Trophoblast cell (in vitro differentiated cells and primary cell): ENCODE measurements at regions not wholly inside any gene's neighbourhood (a gene's known extent, or its start where the extent isn't known, plus 50 kb on each side); places are given as distances from the start of the nearest gene placed in this dataset.
"Not testable (repeated sequence)": the region's sequence is repeated elsewhere in the genome, so short reads cannot be mapped to it uniquely, and the experiment has no call there.

Experiments
- DNase-seq, 2 donors: peaks; one replicate each; pipeline ENCODE4 v3.0.0-alpha.2; 2016
- H2AFZ ChIP-seq: 2 replicates; pipeline ENCODE4 v1.6.1; 2013; ENCODE audit warnings: low read length, moderate library complexity, mild to moderate bottlenecking; ENCODE audit not compliant: insufficient read depth, poor library complexity
- H2AK5ac ChIP-seq: 2 replicates; pipeline ENCODE4 v1.6.1; 2013; ENCODE audit warnings: mild to moderate bottlenecking, low read length
- H2BK120ac ChIP-seq: 2 replicates; pipeline ENCODE4 v1.6.1; 2013; ENCODE audit warnings: low read length, mild to moderate bottlenecking, moderate library complexity; ENCODE audit not compliant: insufficient read depth, poor library complexity
- H2BK12ac ChIP-seq: 2 replicates; pipeline ENCODE4 v1.6.1; 2013; ENCODE audit warnings: mild to moderate bottlenecking, low read length, moderate library complexity
- H2BK5ac ChIP-seq: 2 replicates; pipeline ENCODE4 v1.6.1; 2013; ENCODE audit warnings: low read length, low read depth, moderate library complexity, mild to moderate bottlenecking; ENCODE audit not compliant: poor library complexity
- H3K14ac ChIP-seq: 2 replicates; pipeline ENCODE4 v1.6.1; 2013; ENCODE audit warnings: mild to moderate bottlenecking, low read length
- H3K18ac ChIP-seq: 2 replicates; pipeline ENCODE4 v1.6.1; 2013; ENCODE audit warnings: mild to moderate bottlenecking, low read length
- H3K23ac ChIP-seq: 2 replicates; pipeline ENCODE4 v1.6.1; 2013; ENCODE audit warnings: low read length
- H3K27ac ChIP-seq: 2 replicates; pipeline ENCODE4 v1.5.1; 2013; ENCODE audit warnings: low read depth, mild to moderate bottlenecking, inconsistent platforms, low read length, moderate library complexity
- H3K27me3 ChIP-seq: 2 replicates; pipeline ENCODE4 v1.6.1; 2013; ENCODE audit warnings: inconsistent platforms, mild to moderate bottlenecking, low read length, moderate library complexity; ENCODE audit not compliant: insufficient read depth
- H3K36me3 ChIP-seq, 2 experiments: 1 replicate in 1 of 2; 2 replicates in 1 of 2; pipeline ENCODE4 v1.6.1; 2013; ENCODE audit warnings: low read length in 2 of 2, mild to moderate bottlenecking in 2 of 2, moderate library complexity in 1 of 2; ENCODE audit not compliant: insufficient read depth in 2 of 2, control insufficient read depth in 1 of 2
- H3K4ac ChIP-seq: 2 replicates; pipeline ENCODE4 v1.6.1; 2013; ENCODE audit warnings: low read depth, mild to moderate bottlenecking, low read length, moderate library complexity
- H3K4me1 ChIP-seq, 2 experiments: 1 replicate in 1 of 2; 2 replicates in 1 of 2; pipeline ENCODE4 v1.6.1; 2013; ENCODE audit warnings: low read length in 2 of 2, mild to moderate bottlenecking in 2 of 2, moderate library complexity in 1 of 2; ENCODE audit not compliant: insufficient read depth in 2 of 2, control insufficient read depth in 1 of 2
- H3K4me2 ChIP-seq: 2 replicates; pipeline ENCODE4 v1.6.1; 2013; ENCODE audit warnings: inconsistent platforms, mild to moderate bottlenecking, low read length, moderate library complexity
- H3K4me3 ChIP-seq: 2 replicates; pipeline ENCODE4 v1.5.1; 2013; ENCODE audit warnings: mild to moderate bottlenecking, low read depth, low read length, inconsistent platforms
- H3K79me1 ChIP-seq: one replicate; pipeline ENCODE4 v1.6.1; 2013; ENCODE audit warnings: low read length
- H3K79me2 ChIP-seq: 2 replicates; pipeline ENCODE4 v1.6.1; 2013; ENCODE audit warnings: low read length, mild to moderate bottlenecking; ENCODE audit not compliant: control insufficient read depth, insufficient read depth, poor library complexity
- H3K9ac ChIP-seq: 2 replicates; pipeline ENCODE4 v1.6.1; 2013; ENCODE audit warnings: mild to moderate bottlenecking, low read length
- H3K9me3 ChIP-seq: 2 replicates; pipeline ENCODE4 v1.6.1; 2013; ENCODE audit warnings: low read depth, mild to moderate bottlenecking, control low read depth, inconsistent platforms, low read length; ENCODE audit not compliant: insufficient read depth
- H4K12ac ChIP-seq: 2 replicates; pipeline ENCODE4 v1.6.1; 2013; ENCODE audit warnings: low read depth, mild to moderate bottlenecking, low read length, moderate library complexity
- H4K8ac ChIP-seq: 2 replicates; pipeline ENCODE4 v1.6.1; 2013; ENCODE audit warnings: low read depth, mild to moderate bottlenecking, low read length, moderate library complexity
- H4K91ac ChIP-seq: one replicate; pipeline ENCODE4 v1.6.1; 2013; ENCODE audit warnings: low read depth, mild to moderate bottlenecking, low read length, moderate library complexity
- WGBS: extraction: QIAGEN DNeasy Blood & Tissue Kit; methylation state at CpG from one replicate; pipeline ENCODE4 v1.1.7; 2013; ENCODE audit warnings: missing lambda C conversion rate; ENCODE audit not compliant: insufficient read length, insufficient coverage; ENCODE audit errors: extremely low coverage; 5-methylcytosine and 5-hydroxymethylcytosine counted together

- not testable (repeated sequence) for H3K4me3 ChIP-seq, H3K79me1 ChIP-seq, H2BK5ac ChIP-seq, H4K12ac ChIP-seq, H3K36me3 ChIP-seq, H3K18ac ChIP-seq, H3K27ac ChIP-seq, H3K27me3 ChIP-seq, H3K4ac ChIP-seq, H3K9ac ChIP-seq, H2AK5ac ChIP-seq, H3K4me2 ChIP-seq, H3K4me1 ChIP-seq, H3K14ac ChIP-seq, H2BK12ac ChIP-seq, H4K8ac ChIP-seq, H3K79me2 ChIP-seq, H3K9me3 ChIP-seq, H2BK120ac ChIP-seq, H2AFZ ChIP-seq, DNase-seq, H4K91ac ChIP-seq, H3K23ac ChIP-seq
- no CpG with 5 or more reads among the region's 6 CpGs for WGBS
These were observed 241.5 kb downstream of the KCNRG start for GRCh38 chr13:50256536-50257321.

- H3K79me1 ChIP-seq: no peaks in the 10 kb centered on the region
- no peak overlapping the region for H2BK12ac ChIP-seq
- H3K4me2 ChIP-seq: no peak overlapping the region
- no peaks in the 10 kb centered on the region for H3K36me3 ChIP-seq
- WGBS: no CpG with 5 or more reads among the region's 3 CpGs
- no peak overlapping the region for H3K18ac ChIP-seq
- no peak overlapping the region for H3K14ac ChIP-seq
- H3K9ac ChIP-seq: no peak overlapping the region
- no peak for DNase-seq
- no peak overlapping the region for H3K4me3 ChIP-seq
- H4K91ac ChIP-seq: no peak overlapping the region
- no peak overlapping the region for H3K4ac ChIP-seq
- no peak overlapping the region for H2BK120ac ChIP-seq
- no peak overlapping the region for H4K8ac ChIP-seq
- no peak overlapping the region for H2BK5ac ChIP-seq
- no peak overlapping the region for H3K27ac ChIP-seq
- no peaks in the 10 kb centered on the region for H3K9me3 ChIP-seq
- no peak overlapping the region for H2AFZ ChIP-seq
- H3K23ac ChIP-seq: no peak overlapping the region
- H3K79me2 ChIP-seq: no peaks in the 10 kb centered on the region
- no peak overlapping the region for H2AK5ac ChIP-seq
- no peaks in the 10 kb centered on the region for H3K4me1 ChIP-seq
- no peaks in the 10 kb centered on the region for H3K27me3 ChIP-seq
- no peak overlapping the region for H4K12ac ChIP-seq
These were observed 242.4 kb downstream of the KCNRG start for GRCh38 chr13:50257646-50258045.

GRCh38 chr13:50261130-50261901 is 246.1 kb downstream of the KCNRG start:
- no peak overlapping the region for H2AK5ac ChIP-seq
- no peak overlapping the region for H4K12ac ChIP-seq
- H3K4me1 ChIP-seq: no peaks in the 10 kb centered on the region
- H3K4me2 ChIP-seq: no peak overlapping the region
- no peaks in the 10 kb centered on the region for H3K36me3 ChIP-seq
- H3K27me3 ChIP-seq: no peaks in the 10 kb centered on the region
- no peaks in the 10 kb centered on the region for H3K9me3 ChIP-seq
- H3K27ac ChIP-seq: no peak overlapping the region
- no peak overlapping the region for H4K91ac ChIP-seq
- H2BK5ac ChIP-seq: no peak overlapping the region
- no peak overlapping the region for H2BK12ac ChIP-seq
- H4K8ac ChIP-seq: no peak overlapping the region
- WGBS: no CpG with 5 or more reads among the region's 6 CpGs
- DNase-seq: no peak
- H3K4ac ChIP-seq: no peak overlapping the region
- no peak overlapping the region for H2AFZ ChIP-seq
- H3K79me1 ChIP-seq: no peaks in the 10 kb centered on the region
- no peak overlapping the region for H3K23ac ChIP-seq
- H3K4me3 ChIP-seq: no peak overlapping the region
- no peak overlapping the region for H3K14ac ChIP-seq
- no peak overlapping the region for H3K9ac ChIP-seq
- H3K18ac ChIP-seq: no peak overlapping the region
- no peak overlapping the region for H2BK120ac ChIP-seq
- H3K79me2 ChIP-seq: no peaks in the 10 kb centered on the region

GRCh38 chr13:50267066-50267465 is 251.8 kb downstream of the KCNRG start:
- no peaks in the 10 kb centered on the region for H3K4me1 ChIP-seq
- H3K14ac ChIP-seq: no peak overlapping the region
- no peak overlapping the region for H2AK5ac ChIP-seq
- no peak overlapping the region for H3K4me3 ChIP-seq
- H2BK12ac ChIP-seq: no peak overlapping the region
- H3K9me3 ChIP-seq: no peaks in the 10 kb centered on the region
- no peaks in the 10 kb centered on the region for H3K36me3 ChIP-seq
- H3K9ac ChIP-seq: no peak overlapping the region
- WGBS: no CpG with 5 or more reads among the region's 5 CpGs
- no peaks in the 10 kb centered on the region for H3K79me1 ChIP-seq
- H2BK120ac ChIP-seq: no peak overlapping the region
- H2BK5ac ChIP-seq: no peak overlapping the region
- no peak overlapping the region for H3K23ac ChIP-seq
- no peak overlapping the region for H2AFZ ChIP-seq
- no peak overlapping the region for H3K4ac ChIP-seq
- no peak overlapping the region for H3K27ac ChIP-seq
- no peak overlapping the region for H4K8ac ChIP-seq
- no peaks in the 10 kb centered on the region for H3K79me2 ChIP-seq
- H4K91ac ChIP-seq: no peak overlapping the region
- H3K4me2 ChIP-seq: no peak overlapping the region
- no peak overlapping the region for H4K12ac ChIP-seq
- H3K27me3 ChIP-seq: no peaks in the 10 kb centered on the region
- no peak overlapping the region for H3K18ac ChIP-seq
- no peak for DNase-seq
